ENCODE measurements at regions not wholly inside any gene's neighbourhood (a gene's known extent, or its start where the extent isn't known, plus 50 kb on each side); places are given as distances from the start of the nearest gene placed in this dataset.
A peak's percentile ranks its signal among the peaks of the same experiment; 100 is the strongest.

- no peak overlapping the region for H3K4me3 ChIP-seq
- intact Hi-C loops (cut with DNase I) = no loop called here
- no peaks in the 10 kb centered on the region for H3K27me3 ChIP-seq
- no peaks in the 10 kb centered on the region for H3K9me3 ChIP-seq
- TF ChIP-seq EP300 (IDR thresholded peaks at IDR 0.05) = no peak
- TF ChIP-seq CTCF (IDR thresholded peaks at IDR 0.05) = no peak
- WGBS, 2 donors = 85 to 92% methylated on average over 3 of the region's 3 CpGs
- no peaks in the 10 kb centered on the region for H3K36me3 ChIP-seq
- peaks cover 0 to 5% (median 2%) of the 10 kb centered on the region in 4 donors for H3K4me1 ChIP-seq
- H3K27ac ChIP-seq = no peak overlapping the region
- no peak for DNase-seq
Measured at GRCh38 chr9:14380061-14380836, 66.3 kb upstream of the NFIB start.

GRCh38 chr9:14379280-14379679 is 65.3 kb upstream of the NFIB start:
- Histone ChIP-seq H3K27me3 (no peaks in the 10 kb centered on the region), H3K4me3 (no peak overlapping the region), H3K27ac (no peak overlapping the region), H3K4me1 (peaks cover 0 to 12% (median 5%) of the 10 kb centered on the region in 4 donors), H3K36me3 (no peaks in the 10 kb centered on the region), H3K9me3 (no peaks in the 10 kb centered on the region)
- intact Hi-C loops (cut with DNase I) = no loop called here
- TF ChIP-seq EP300 (IDR thresholded peaks at IDR 0.05) (no peak), CTCF (IDR thresholded peaks at IDR 0.05) (no peak), POLR2A (IDR thresholded peaks at IDR 0.05) (no peak), POLR2AphosphoS5 (IDR thresholded peaks at IDR 0.05) (no peak)
- no peak for DNase-seq
- 64 to 83% methylated on average over 4 of the region's 4 CpGs for WGBS, 2 donors

- peak overlapping the region; percentile 39 to 73 (median 62) for H3K27ac ChIP-seq
- no peaks in the 10 kb centered on the region for H3K27me3 ChIP-seq
- no peak overlapping the region for H3K4me3 ChIP-seq
- TF ChIP-seq POLR2AphosphoS5 (IDR thresholded peaks at IDR 0.05) (no peak), CTCF (IDR thresholded peaks at IDR 0.05) (no peak), EP300 (IDR thresholded peaks at IDR 0.05) (no peak), POLR2A (IDR thresholded peaks at IDR 0.05) (no peak)
- H3K9me3 ChIP-seq = no peaks in the 10 kb centered on the region
- WGBS, 2 donors = 68 to 73% methylated on average over 4 of the region's 4 CpGs
- intact Hi-C loops (cut with DNase I) = no loop called here
- peaks cover 0 to 34% (median 28%) of the 10 kb centered on the region in 4 donors for H3K4me1 ChIP-seq
- no peak for DNase-seq
- no peaks in the 10 kb centered on the region for H3K36me3 ChIP-seq
Measured at GRCh38 chr9:14373706-14374105, 59.8 kb upstream of the NFIB start.

- TF ChIP-seq POLR2A (IDR thresholded peaks at IDR 0.05) = no peak
- TF ChIP-seq POLR2AphosphoS5 (IDR thresholded peaks at IDR 0.05) = peak in 1 of 4 donors; percentile 21
- Histone ChIP-seq H3K27me3 (no peaks in the 10 kb centered on the region), H3K27ac (peak overlapping the region; percentile 39 to 73 (median 62)), H3K36me3 (no peaks in the 10 kb centered on the region), H3K9me3 (no peaks in the 10 kb centered on the region), H3K4me3 (no peak overlapping the region), H3K4me1 (peaks cover 0 to 34% (median 28%) of the 10 kb centered on the region in 4 donors)
- intact Hi-C loops (cut with DNase I) = no loop called here
- DNase-seq = no peak
Measured at GRCh38 chr9:14373336-14373666, 59.4 kb upstream of the NFIB start.

- 22 to 37% methylated on average over 4 of the region's 4 CpGs for WGBS, 2 donors
- Histone ChIP-seq H3K4me1 (peaks cover 0 to 34% (median 28%) of the 10 kb centered on the region in 4 donors), H3K27ac (peak overlapping the region; percentile 39 to 73 (median 62)), H3K27me3 (no peaks in the 10 kb centered on the region), H3K36me3 (no peaks in the 10 kb centered on the region), H3K4me3 (no peak overlapping the region), H3K9me3 (no peaks in the 10 kb centered on the region)
- TF ChIP-seq POLR2A (IDR thresholded peaks at IDR 0.05) = no peak
- no peak for TF ChIP-seq CTCF (IDR thresholded peaks at IDR 0.05)
- TF ChIP-seq POLR2AphosphoS5 (IDR thresholded peaks at IDR 0.05) = peak in 3 of 4 donors; percentile 24 to 67 (median 42)
- peak in 1 of 4 donors; percentile 4 for TF ChIP-seq EP300 (IDR thresholded peaks at IDR 0.05)
- peak; percentile 76 for DNase-seq
- intact Hi-C loops (cut with DNase I) = no loop called here
Measured at GRCh38 chr9:14372437-14373335, 58.7 kb upstream of the NFIB start.
